Ovary (tissue), 3 donors: ENCODE measurements at regions not wholly inside any gene's neighbourhood (a gene's known extent, or its start where the extent isn't known, plus 50 kb on each side); places are given as distances from the start of the nearest gene placed in this dataset.

Experiments
- CTCF ChIP-seq, 3 donors: fragments of 450-650 bp in 2 of 3; fragments of 200-600 bp in 1 of 3; IDR thresholded peaks; one replicate each; pipeline versions ENCODE4 v1.5.1 to v1.8.0; 2016 to 2022; ENCODE audit warnings: antibody characterized with exemption in 3 of 3, mild to moderate bottlenecking in 1 of 3
- POLR2A ChIP-seq: fragments of 450-650 bp; IDR thresholded peaks from one replicate; pipeline ENCODE4 v1.6.1; 2017; ENCODE audit warnings: antibody characterized with exemption, mild to moderate bottlenecking, moderate library complexity
- donor health status: DM: no; HTN: no; CAD: no.

GRCh38 chr6:140548366-140548765 lies 1173.9 kb upstream of the CITED2 start:
- TF ChIP-seq CTCF (IDR thresholded peaks at IDR 0.05) (no peak), POLR2A (no peak)
